ENCODE measurements at regions not wholly inside any gene's neighbourhood (a gene's known extent, or its start where the extent isn't known, plus 50 kb on each side); places are given as distances from the start of the nearest gene placed in this dataset.

GRCh38 chr4:61068060-61068459 lies 132.1 kb upstream of the ADGRL3 start:
- no peak for TF ChIP-seq POLR2A (IDR thresholded peaks at IDR 0.05; ENCODE audit: low read depth)
- TF ChIP-seq, protein P1, sequence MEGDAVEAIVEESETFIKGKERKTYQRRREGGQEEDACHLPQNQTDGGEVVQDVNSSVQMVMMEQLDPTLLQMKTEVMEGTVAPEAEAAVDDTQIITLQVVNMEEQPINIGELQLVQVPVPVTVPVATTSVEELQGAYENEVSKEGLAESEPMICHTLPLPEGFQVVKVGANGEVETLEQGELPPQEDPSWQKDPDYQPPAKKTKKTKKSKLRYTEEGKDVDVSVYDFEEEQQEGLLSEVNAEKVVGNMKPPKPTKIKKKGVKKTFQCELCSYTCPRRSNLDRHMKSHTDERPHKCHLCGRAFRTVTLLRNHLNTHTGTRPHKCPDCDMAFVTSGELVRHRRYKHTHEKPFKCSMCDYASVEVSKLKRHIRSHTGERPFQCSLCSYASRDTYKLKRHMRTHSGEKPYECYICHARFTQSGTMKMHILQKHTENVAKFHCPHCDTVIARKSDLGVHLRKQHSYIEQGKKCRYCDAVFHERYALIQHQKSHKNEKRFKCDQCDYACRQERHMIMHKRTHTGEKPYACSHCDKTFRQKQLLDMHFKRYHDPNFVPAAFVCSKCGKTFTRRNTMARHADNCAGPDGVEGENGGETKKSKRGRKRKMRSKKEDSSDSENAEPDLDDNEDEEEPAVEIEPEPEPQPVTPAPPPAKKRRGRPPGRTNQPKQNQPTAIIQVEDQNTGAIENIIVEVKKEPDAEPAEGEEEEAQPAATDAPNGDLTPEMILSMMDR (IDR thresholded peaks at IDR 0.05): no peak
- TF ChIP-seq POLR2AphosphoS5 (IDR thresholded peaks at IDR 0.05): no peak
- no peak for TF ChIP-seq EP300 (IDR thresholded peaks at IDR 0.05)
